Embryonic facial prominence (tissue), 1 donor: ENCODE measurements at regions not wholly inside any gene's neighbourhood (a gene's known extent, or its start where the extent isn't known, plus 50 kb on each side); places are given as distances from the start of the nearest gene placed in this dataset.

Experiments used
- DNase-seq: peaks from one replicate; pipeline ENCODE4 v3.0.0-alpha.2; 2016; ENCODE audit errors: extremely low spot score

- DNase-seq, result no peak
Measured at GRCh38 chr5:57711471-57711870, 228.9 kb upstream of the ACTBL2 start.

DNA sequence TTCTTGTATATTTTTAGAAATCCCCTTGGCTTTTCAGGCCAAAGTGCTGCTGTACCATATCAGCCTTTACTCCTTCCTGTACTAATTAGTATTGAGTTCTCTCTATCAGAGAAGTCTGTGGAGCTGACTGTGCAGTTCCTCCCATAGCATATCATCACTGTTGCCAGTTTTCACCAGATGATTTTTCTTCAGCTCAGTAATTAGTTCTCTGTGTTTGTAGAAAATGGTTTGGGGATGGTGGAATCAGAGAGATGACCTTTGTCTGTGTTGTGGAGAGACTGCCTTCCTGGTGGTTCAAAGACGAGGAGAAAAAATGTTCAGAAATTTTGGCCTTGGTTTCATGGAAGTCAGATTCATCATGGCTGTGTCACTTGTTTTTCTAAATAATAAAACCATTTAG is 227.5 kb upstream of the ACTBL2 start:
- no peak for DNase-seq

- no peak for DNase-seq
Measured at GRCh38 chr5:57705769-57706168, 223.2 kb upstream of the ACTBL2 start.

- no peak for DNase-seq
Measured at GRCh38 chr5:57703721-57704120, 221.1 kb upstream of the ACTBL2 start.

- no peak for DNase-seq
Measured at GRCh38 chr5:57700484-57700883, 217.9 kb upstream of the ACTBL2 start.

DNA sequence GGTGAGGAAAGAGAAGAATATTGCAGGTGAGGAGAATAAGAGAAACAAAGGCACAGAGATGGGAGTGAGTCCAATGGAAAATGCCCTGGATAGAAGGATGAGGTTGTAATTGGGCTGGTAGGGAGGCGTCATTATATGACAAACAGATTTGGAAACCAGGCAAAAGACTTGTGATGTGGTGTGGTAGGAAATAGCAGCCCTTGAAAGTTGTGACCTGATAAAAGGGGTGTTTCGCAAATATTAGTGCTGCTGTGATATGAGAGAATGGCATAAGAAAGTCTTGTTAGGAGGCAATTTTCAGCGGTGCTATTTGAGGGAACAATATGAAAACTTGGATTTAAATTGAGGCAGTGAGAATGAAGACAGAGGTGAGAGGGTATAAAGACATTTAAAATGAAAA is 217.5 kb upstream of the ACTBL2 start:
- DNase-seq, result no peak

GRCh38 chr5:57698802-57699201 is 216.2 kb upstream of the ACTBL2 start:
- no peak for DNase-seq

DNA sequence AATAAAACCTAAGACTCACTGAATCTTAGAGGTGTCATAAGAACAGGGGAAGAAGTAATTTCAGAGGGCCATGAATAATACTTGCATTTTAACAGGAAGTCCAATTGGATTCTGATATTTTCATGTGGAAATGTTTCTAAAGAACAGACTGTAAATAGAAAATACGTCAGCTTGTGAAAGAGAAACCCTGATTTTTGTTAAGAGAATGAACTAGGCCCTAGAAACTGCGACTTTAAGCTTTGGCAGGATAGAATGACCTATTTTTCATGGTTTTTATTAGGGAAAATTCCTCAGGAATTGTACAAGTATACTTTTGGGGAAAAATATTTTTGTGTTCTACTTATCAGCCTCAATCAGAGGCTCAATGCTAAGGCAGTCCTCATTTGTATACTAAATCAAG is 215.5 kb upstream of the ACTBL2 start:
- no peak for DNase-seq

DNA sequence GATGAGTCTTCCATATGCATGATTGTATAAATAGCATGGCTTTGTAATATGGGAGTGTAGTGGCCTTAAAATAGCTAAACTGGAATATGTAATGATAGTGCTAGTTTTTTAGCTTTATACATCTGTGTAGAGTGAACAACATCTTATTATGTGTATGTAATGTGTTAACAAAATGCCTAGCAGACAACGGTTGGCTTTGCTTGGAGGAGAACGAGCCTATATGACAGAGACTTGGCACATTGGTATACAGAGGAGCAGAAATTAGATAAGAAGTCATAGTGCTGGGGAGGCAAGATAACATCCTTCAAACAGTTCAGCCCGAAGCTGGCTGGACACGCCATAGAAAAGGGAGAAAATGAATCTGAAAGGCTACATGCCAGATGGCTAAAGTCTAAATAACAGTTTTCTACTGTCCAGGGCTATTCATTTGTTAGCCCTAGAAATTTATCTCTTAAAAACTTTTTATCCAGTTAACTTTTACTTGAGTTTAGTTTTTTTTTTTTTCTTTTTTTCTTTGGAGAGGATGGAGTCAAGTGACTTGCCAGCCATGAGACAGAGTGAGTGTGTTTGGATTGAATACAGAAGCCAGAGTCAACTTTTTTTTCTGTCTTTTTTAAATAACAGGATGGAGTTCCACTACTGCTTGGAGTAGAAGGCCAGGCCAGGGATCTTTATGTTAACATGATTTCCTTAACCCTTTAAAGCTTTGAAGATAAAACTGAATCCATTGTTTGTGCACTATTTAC is 214.4 kb upstream of the ACTBL2 start:
- no peak for DNase-seq

DNA sequence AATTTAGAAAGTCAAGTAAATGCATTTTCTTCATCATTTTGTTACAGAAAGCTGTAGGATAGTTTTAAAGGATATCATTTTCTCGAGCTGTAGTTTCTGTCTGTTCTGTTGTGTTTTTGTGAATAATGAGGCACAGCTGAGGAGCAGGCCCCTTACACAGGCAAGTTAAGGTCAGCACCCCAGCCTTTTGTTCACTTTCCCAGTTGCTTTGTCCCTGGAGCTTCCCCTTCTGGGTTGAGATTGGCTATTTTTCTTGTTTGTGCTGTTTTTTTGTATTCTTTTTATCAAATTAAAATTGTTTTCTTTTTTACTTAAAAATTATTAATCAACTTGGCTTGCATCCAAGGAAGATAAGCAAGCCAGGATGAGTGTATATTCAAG is 213.8 kb upstream of the ACTBL2 start:
- DNase-seq, result no peak

GRCh38 chr5:57695706-57696388 is 213.2 kb upstream of the ACTBL2 start:
- no peak for DNase-seq

DNA sequence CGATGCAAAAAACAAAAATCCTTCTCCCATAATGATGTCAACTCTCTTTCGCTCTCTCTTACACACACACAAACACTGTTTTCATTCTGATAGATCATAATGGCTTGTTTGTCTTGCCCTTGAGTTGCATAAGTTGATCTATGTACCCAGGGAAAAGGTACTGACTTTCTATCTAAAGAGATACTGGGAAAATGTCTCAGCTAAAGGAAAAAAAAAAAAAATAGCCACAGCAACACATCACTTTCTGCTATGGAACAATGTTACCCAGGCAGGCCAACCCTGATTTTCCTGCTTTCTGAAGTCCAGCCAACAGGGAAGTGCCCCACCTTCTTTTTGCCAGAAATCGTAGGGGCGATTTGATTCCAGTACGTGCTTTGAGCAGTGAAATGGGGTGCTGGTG is 212.6 kb upstream of the ACTBL2 start:
- DNase-seq, result no peak

- no peak for DNase-seq
Measured at GRCh38 chr5:57693488-57694305, 211.1 kb upstream of the ACTBL2 start.

GRCh38 chr5:57692582-57693487 is 210.2 kb upstream of the ACTBL2 start:
- no peak for DNase-seq

GRCh38 chr5:57690724-57691123 is 208.1 kb upstream of the ACTBL2 start:
- no peak for DNase-seq

DNA sequence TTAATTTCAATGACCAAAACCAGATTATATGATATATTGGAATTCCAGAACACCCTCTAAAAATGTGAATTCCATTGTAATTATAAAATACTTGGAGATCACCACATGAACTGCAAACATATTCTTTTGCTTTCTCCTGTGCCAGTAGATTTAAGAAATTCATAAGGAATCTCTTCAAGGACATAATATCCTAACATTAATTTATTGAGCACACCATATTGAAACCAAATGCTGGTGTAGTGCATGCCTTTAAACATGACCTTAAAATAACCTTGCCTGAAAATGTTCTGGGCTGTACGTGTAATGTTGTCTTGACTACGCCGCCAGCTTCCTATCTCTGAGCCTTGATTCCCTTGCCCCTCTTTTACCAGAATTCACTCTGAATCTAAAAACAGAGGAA is 205.0 kb upstream of the ACTBL2 start:
- DNase-seq, result peak; percentile 18

- DNase-seq, result no peak
Measured at GRCh38 chr5:57685516-57686255, 203.1 kb upstream of the ACTBL2 start.

DNA sequence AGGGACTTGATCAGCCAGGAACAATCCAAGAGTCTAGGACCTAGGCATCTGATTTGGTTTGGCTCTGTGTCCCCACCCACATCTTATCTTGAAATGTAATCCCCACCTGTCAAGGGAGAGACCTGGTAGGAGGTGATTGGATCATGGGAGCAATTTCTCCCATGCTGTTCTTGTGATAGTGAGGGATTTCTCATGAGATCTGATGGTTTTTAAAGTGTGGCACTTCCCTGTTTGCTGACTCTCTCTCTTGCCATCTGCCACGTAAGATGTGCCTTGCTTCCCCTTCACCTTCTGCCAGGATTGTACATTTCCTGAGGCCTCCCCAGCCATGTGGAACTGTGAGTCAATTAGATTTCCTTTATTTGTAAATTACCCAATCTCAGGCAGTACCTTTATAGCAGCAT is 201.7 kb upstream of the ACTBL2 start:
- no peak for DNase-seq

DNA sequence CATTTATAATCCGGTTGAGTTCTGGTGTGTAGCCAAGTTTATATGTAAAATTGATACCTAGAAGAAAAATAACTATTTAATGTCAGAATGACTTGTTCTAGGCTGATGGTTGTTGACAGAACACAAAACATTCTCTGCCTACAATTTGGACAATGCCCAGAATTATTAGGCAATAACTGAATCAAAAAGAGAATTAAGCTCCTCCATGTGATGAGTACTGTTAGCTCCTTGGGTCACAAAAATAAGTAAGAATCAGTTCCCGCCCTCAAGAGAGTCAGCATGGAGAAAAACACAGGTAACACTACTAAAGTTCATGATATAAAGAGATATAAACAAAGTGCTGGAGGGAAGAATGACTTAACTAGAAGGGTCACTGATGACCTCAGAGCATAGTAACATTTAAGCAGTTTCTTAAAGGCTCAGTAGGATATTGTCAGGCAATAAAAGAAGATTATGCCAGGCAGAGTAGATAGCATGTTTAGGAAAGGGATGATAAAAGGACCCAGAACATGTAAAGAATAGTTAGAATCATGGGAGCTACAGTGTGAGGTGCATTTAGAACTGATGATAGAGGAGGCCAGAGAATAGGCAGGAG is 200.5 kb upstream of the ACTBL2 start:
- no peak for DNase-seq

DNA sequence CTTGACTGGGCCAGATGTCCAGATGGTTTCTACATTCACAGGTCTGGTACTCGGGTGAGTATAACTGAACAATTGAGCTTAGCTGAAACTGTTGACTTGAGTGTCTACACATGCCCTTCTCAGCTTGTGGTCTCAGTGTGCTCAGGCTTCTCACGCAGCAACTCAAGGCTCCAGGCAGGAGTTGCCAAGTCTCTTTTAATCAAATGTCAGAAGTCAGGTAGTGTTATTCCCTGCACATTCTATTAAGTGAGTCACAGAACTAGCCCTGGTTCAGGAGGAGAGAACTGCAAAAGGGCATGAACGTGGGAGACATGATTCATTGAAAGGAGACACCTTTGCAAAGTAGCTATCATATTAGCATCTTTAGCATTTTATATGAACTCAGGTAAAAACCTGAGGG is 199.3 kb upstream of the ACTBL2 start:
- no peak for DNase-seq

- DNase-seq, result no peak
Measured at GRCh38 chr5:57680686-57681085, 198.1 kb upstream of the ACTBL2 start.
